Hematopoietic multipotent progenitor cell (in vitro differentiated cells): ENCODE measurements at regions not wholly inside any gene's neighbourhood (a gene's known extent, or its start where the extent isn't known, plus 50 kb on each side); places are given as distances from the start of the nearest gene placed in this dataset.

Source experiments
- DNase-seq, 3 donors: peaks; one replicate each; pipeline ENCODE4 v3.0.0-alpha.2; 2011 to 2015; ENCODE audit warnings: low read depth in 2 of 3, low spot score in 2 of 3

- DNase-seq: no peak
Observed at GRCh38 chr2:118527571-118527970, 319.9 kb downstream of the EN1 start.

- no peak for DNase-seq
Observed at GRCh38 chr2:118525346-118525745, 322.1 kb downstream of the EN1 start.

GRCh38 chr2:118524911-118525310, 322.5 kb downstream of the EN1 start:
- no peak for DNase-seq

- DNase-seq: no peak
Observed at GRCh38 chr2:118523761-118524160, 323.7 kb downstream of the EN1 start.

- DNase-seq: no peak
Observed at GRCh38 chr2:118521960-118522359, 325.5 kb downstream of the EN1 start.

- DNase-seq: no peak
Observed at GRCh38 chr2:118521272-118521671, 326.2 kb downstream of the EN1 start.

GRCh38 chr2:118520246-118520645, 327.2 kb downstream of the EN1 start:
- DNase-seq: no peak

GRCh38 chr2:118519511-118519910, 327.9 kb downstream of the EN1 start:
- no peak for DNase-seq

GRCh38 chr2:118510807-118511206, 336.6 kb downstream of the EN1 start:
- DNase-seq: no peak

GRCh38 chr2:118509319-118510004, 338.0 kb downstream of the EN1 start:
- DNase-seq: no peak

GRCh38 chr2:118508282-118508681, 339.2 kb downstream of the EN1 start:
- DNase-seq: no peak

- DNase-seq: no peak
Observed at GRCh38 chr2:118505436-118505835, 342.0 kb downstream of the EN1 start.

GRCh38 chr2:118502106-118502505, 345.3 kb downstream of the EN1 start:
- DNase-seq: no peak

GRCh38 chr2:118498943-118499342, 348.5 kb downstream of the EN1 start:
- DNase-seq: no peak

GRCh38 chr2:118496870-118497611, 350.4 kb downstream of the EN1 start:
- no peak for DNase-seq

- DNase-seq: no peak
Observed at GRCh38 chr2:118496467-118496866, 351.0 kb downstream of the EN1 start.

GRCh38 chr2:118495290-118495689, 352.2 kb downstream of the EN1 start:
- no peak for DNase-seq

GRCh38 chr2:118493213-118493612, 354.2 kb downstream of the EN1 start:
- no peak for DNase-seq

GRCh38 chr2:118492335-118492734, 355.1 kb downstream of the EN1 start:
- DNase-seq: no peak

- no peak for DNase-seq
Observed at GRCh38 chr2:118490330-118490729, 357.1 kb downstream of the EN1 start.

- no peak for DNase-seq
Observed at GRCh38 chr2:118489712-118490299, 357.6 kb downstream of the EN1 start.

GRCh38 chr2:118481299-118481698, 366.1 kb downstream of the EN1 start:
- no peak for DNase-seq
